ENCODE measurements at regions not wholly inside any gene's neighbourhood (a gene's known extent, or its start where the extent isn't known, plus 50 kb on each side); places are given as distances from the start of the nearest gene placed in this dataset.

DNA sequence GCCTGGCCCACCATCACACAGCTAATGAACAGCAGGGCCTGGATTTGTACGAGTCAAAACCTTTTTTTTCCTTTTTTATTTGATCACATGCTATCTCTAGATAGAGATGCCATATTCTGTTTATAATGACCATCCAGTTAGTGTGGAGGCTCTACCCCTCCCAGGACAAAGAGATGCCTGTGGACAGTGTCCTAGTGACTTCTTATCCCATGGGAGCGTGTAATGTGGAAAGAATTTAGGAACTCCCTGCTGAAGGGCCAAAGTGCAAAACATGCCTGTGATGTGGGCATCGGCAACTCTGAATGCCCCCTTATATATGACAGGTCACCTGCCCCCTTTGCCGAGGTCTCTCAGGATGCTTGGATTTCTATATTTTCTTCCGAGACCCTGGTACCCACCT, 292.2 kb downstream of the RRAGC start:
- H3K4me3 ChIP-seq (replicated peaks; ENCODE audit: low read depth, low read length) = no peak overlapping the region
- TF ChIP-seq, protein P1, sequence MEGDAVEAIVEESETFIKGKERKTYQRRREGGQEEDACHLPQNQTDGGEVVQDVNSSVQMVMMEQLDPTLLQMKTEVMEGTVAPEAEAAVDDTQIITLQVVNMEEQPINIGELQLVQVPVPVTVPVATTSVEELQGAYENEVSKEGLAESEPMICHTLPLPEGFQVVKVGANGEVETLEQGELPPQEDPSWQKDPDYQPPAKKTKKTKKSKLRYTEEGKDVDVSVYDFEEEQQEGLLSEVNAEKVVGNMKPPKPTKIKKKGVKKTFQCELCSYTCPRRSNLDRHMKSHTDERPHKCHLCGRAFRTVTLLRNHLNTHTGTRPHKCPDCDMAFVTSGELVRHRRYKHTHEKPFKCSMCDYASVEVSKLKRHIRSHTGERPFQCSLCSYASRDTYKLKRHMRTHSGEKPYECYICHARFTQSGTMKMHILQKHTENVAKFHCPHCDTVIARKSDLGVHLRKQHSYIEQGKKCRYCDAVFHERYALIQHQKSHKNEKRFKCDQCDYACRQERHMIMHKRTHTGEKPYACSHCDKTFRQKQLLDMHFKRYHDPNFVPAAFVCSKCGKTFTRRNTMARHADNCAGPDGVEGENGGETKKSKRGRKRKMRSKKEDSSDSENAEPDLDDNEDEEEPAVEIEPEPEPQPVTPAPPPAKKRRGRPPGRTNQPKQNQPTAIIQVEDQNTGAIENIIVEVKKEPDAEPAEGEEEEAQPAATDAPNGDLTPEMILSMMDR (IDR thresholded peaks at IDR 0.05; ENCODE audit: low read depth, low read length, missing control alignments) = no peak
- no peak for DNase-seq (ENCODE audit: extremely low read depth, low read depth)

DNA sequence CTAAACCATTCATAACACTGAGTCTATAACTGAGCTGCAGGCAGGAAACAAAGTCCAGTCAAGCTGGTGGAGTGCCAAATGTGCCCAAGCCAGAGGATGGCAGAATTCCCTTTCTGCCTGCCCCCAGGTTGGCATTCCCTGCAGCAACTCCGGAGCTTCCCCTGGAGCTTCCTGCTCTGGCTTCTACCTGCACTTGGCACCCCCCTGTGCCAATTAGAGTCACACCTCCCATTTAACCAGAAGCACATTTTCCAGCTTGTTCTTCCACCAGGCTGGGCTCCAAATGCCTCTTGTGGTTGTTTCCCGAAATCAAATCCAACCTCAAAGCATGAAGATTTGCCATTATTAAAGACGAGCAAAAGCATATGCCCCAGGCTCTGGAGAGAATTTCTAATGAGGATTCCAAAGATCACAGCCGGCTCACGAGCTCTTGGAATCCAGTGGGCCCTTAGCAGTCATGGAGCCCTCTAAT, 294.5 kb downstream of the RRAGC start:
- TF ChIP-seq, protein P1 (IDR thresholded peaks at IDR 0.05; ENCODE audit: low read depth, low read length, missing control alignments) = no peak
- H3K4me3 ChIP-seq (replicated peaks; ENCODE audit: low read depth, low read length) = no peak overlapping the region
- DNase-seq (ENCODE audit: extremely low read depth, low read depth) = no peak

DNA sequence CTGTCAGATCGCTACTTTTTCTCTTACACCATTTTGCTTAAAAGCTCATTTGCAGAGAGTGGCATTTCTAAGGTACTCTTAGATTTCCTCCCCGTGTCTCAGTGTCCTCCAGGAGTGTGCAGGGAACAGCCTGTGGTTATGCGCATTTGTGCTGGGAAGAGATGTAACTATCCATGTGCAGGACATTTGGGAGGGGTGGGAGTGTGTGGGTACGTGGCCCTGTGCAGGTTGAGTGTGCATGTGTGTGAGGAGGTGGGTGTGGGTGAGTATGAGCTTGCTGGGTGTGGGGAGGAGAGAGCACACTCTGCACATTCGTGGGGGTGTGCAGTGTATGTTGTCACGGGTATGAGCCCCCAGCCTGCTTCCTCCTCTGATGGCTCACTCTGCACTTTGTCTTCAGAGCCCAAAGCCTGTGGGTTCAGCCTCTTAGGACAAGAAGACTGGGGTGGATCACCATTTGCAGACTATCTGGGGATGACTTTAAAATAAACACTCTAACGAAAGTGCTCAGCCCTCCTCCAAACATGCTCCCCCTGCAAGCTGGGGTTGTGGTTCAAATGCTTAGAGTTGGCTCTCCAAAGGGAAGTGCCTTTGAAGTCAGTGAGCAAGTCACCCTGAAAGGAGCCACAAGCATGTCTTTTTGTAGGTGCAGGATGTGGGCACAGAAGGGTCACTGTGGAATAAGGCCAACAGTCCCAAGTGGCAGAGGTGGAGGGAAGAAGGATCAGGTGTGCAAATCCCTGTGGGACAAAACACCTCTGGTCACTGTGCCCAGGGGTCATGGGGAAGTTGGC, 295.4 kb downstream of the RRAGC start:
- no peak for DNase-seq (ENCODE audit: extremely low read depth, low read depth)
- H3K4me3 ChIP-seq (replicated peaks; ENCODE audit: low read depth, low read length) = no peak overlapping the region
- TF ChIP-seq, protein P1 (IDR thresholded peaks at IDR 0.05; ENCODE audit: low read depth, low read length, missing control alignments) = no peak

DNA sequence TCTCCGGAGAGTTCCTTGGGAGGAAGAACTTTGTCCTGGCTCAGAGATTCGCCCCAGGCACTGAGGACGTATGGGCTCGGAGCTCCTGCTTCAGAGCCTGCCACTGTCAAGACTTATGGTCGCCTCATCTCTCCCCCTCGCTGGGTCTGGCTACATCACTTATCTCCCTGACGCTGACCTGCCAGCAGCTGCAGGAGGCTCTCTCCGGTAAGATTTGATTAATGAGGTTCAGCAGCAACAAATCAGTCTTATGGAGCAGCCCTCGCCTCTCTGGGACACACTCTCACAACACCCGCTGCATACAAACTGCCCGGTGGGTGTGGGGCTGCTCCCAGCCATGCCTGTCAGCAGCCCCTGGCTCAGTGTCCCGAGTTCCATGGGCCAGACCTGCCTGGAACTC, 297.8 kb downstream of the RRAGC start:
- DNase-seq (ENCODE audit: extremely low read depth, low read depth) = no peak
- TF ChIP-seq, protein P1 (IDR thresholded peaks at IDR 0.05; ENCODE audit: low read depth, low read length, missing control alignments) = no peak
- no peak overlapping the region for H3K4me3 ChIP-seq (replicated peaks; ENCODE audit: low read depth, low read length)

DNA sequence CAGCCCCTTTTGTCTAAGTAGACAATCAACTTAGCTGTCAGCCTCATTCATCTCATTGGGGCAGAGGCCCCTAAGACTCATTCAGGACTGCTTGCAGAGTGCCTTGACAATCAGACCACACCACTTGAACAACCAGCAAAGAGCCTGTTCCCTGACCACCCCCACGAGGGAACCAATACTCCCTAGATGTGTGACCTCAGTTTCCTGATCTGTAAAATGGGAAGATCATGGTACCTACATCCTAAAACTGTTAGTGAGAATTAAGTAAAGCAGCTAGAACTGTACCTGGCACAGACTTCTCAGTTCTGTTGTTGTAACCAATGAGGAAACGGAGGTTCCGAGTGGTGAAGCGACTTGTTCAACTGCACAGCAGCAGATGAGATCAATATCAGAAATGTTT, 298.5 kb downstream of the RRAGC start:
- H3K4me3 ChIP-seq (replicated peaks; ENCODE audit: low read depth, low read length) = no peak overlapping the region
- TF ChIP-seq, protein P1 (IDR thresholded peaks at IDR 0.05; ENCODE audit: low read depth, low read length, missing control alignments) = no peak
- DNase-seq (ENCODE audit: extremely low read depth, low read depth) = no peak

DNA sequence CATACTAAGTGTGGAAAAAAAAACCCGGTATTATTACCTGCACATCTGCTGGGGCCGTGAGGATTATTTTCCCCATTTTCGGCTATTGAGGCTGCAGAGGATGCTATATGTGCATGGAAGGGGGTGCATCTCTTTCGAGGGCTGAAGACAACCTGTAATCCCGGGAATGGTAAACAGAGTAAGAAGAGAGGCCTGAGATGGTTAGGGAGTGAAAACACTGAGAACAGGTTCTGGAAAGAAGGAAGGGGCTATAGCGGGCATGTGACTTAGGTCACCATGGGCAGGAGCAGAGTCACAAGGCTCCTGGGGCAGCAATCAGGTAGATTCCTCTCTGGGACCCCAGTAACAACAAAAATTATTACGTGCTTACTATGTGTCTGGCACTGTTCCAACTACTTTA, 299.1 kb downstream of the RRAGC start:
- DNase-seq (ENCODE audit: extremely low read depth, low read depth) = no peak
- no peak overlapping the region for H3K4me3 ChIP-seq (replicated peaks; ENCODE audit: low read depth, low read length)

More for the DNA sequence above, 299.1 kb downstream of the RRAGC start:
- TF ChIP-seq, protein P1 (IDR thresholded peaks at IDR 0.05; ENCODE audit: low read depth, low read length, missing control alignments) = no peak
